ENCODE measurements at regions not wholly inside any gene's neighbourhood (a gene's known extent, or its start where the extent isn't known, plus 50 kb on each side); places are given as distances from the start of the nearest gene placed in this dataset.

DNA sequence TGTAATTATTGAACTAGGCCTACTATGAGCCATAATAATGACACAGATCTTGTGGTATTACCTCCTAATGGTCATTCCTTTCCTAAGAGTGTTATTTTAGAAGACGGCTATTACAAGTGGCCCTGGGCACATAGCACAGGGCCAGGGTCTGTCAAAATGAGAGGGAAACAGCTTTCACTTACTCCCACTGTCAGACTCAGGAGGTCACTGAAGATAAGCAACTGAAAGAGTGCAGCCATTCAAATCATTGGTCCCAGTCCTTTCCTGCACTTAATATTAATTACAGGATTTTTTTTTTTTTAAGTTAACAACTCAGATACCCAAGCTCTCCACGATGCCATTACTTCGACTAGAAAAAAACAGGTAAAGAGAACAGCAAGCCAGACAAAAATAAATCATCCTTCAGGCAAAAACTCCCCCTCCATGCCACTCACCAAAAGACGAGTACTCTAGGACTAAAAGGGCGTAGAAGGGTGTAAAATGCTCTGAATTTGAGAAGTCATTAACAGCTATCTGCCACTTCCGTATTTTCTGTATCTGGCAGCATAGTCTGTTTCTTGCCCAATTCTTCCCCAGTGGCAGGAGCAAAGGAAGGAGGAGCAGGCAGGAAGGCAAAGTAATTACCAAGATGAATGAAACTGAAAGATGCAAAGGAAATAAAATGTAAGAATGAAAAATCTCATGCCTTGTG lies 87.4 kb downstream of the ZNF608 start:
- H3K27ac Mint-ChIP-seq: no peak overlapping the region
- no peak for DNase-seq
- no peaks in the 10 kb centered on the region for H3K36me3 Mint-ChIP-seq
- H3K27me3 Mint-ChIP-seq (ENCODE audit: low read depth in 3 of 3): peaks cover 0 to 6% (median 2%) of the 10 kb centered on the region in 3 donors
- peak overlapping the region in 1 of 5 donors; percentile 7 for H3K4me3 Mint-ChIP-seq
- no peaks in the 10 kb centered on the region for H3K9me3 Mint-ChIP-seq
- peaks cover 0 to 3% of the 10 kb centered on the region in 2 donors for H3K4me1 Mint-ChIP-seq

DNA sequence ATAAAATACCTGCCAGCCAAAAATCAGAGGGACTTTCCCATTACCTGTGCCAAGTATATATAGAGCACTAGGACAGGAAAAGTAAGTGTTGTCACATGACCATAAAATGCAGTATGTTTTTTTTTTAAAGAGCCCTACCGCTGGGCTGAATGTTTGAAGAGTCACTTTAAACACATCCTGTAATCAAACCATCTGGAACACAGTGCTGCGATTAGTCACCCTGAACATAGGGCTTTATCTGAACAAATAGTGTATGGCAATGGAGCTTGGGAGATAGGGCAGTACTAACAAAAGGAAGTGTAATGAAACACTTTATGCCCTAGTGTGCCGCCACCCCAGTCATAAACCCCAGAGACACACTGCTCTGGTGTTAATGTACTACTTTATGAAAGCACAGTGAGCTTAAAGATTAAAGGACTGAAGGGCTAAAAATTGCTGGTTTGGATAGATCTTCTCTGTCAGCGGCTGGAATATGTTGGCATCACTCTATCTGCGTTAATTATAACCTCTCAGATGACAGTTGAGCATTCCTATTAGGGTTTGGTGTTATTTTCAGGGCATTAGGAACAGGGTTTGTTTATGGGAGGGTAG lies 90.4 kb downstream of the ZNF608 start:
- peaks cover 3 to 17% (median 9%) of the 10 kb centered on the region in 3 donors for H3K27me3 Mint-ChIP-seq (ENCODE audit: low read depth in 3 of 3)
- no peak overlapping the region for H3K4me3 Mint-ChIP-seq
- peaks cover 0 to 2% (median 0%) of the 10 kb centered on the region in 6 donors for H3K9me3 Mint-ChIP-seq
- no peaks in the 10 kb centered on the region for H3K36me3 Mint-ChIP-seq
- no peak overlapping the region for H3K27ac Mint-ChIP-seq
- no peak for DNase-seq
- H3K4me1 Mint-ChIP-seq: peaks cover 16% of the 10 kb centered on the region in 2 donors

DNA sequence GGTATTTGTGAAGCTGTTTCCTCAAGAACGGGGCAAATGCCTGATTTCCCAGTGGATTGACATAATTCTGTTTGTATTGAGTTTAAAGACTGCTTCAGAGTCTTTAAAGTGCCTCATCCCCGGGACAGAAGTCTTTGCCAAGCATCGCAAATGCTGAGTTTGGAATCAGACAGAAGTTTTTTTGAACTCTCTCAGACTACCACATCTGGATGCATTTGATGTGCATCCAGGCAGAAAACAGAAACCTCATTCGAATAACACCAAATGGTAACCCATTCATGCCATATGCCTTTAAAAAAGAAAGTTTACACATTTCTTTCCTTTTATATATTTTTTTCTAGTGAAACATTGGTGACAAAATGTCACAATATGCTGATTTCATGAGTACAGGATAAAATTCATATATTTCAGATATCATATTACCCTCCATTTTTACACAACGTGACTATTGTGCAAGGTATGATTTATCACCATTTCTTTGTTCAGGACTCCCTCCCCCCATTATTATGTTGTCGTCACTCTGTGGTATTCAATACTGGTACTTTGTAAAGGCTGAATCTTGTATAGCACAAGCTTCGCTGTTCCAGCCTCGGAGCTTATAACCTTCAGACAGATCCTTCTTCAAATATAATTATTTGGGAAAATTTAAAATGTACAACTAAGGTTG lies 91.1 kb downstream of the ZNF608 start:
- H3K4me1 Mint-ChIP-seq: peaks cover 19 to 22% of the 10 kb centered on the region in 2 donors
- no peak overlapping the region for H3K27ac Mint-ChIP-seq
- DNase-seq: no peak
- H3K4me3 Mint-ChIP-seq: no peak overlapping the region
- peaks cover 3 to 17% (median 11%) of the 10 kb centered on the region in 3 donors for H3K27me3 Mint-ChIP-seq (ENCODE audit: low read depth in 3 of 3)
- H3K36me3 Mint-ChIP-seq: no peaks in the 10 kb centered on the region
- H3K9me3 Mint-ChIP-seq: peaks cover 0 to 2% (median 0%) of the 10 kb centered on the region in 6 donors

GRCh38 chr5:124654418-124654817 lies 92.0 kb downstream of the ZNF608 start:
- H3K4me1 Mint-ChIP-seq: peaks cover 29 to 32% of the 10 kb centered on the region in 2 donors
- H3K36me3 Mint-ChIP-seq: no peaks in the 10 kb centered on the region
- H3K27ac Mint-ChIP-seq: no peak overlapping the region
- H3K4me3 Mint-ChIP-seq: no peak overlapping the region
- H3K9me3 Mint-ChIP-seq: peaks cover 0 to 2% (median 0%) of the 10 kb centered on the region in 6 donors
- no peak for DNase-seq
- peaks cover 9 to 23% (median 18%) of the 10 kb centered on the region in 3 donors for H3K27me3 Mint-ChIP-seq (ENCODE audit: low read depth in 3 of 3)

GRCh38 chr5:124653666-124654065 lies 92.8 kb downstream of the ZNF608 start:
- Mint-ChIP-seq H3K36me3 (no peaks in the 10 kb centered on the region), H3K27ac (no peak overlapping the region), H3K27me3 (ENCODE audit: low read depth in 3 of 3) (peaks cover 12 to 24% (median 23%) of the 10 kb centered on the region in 3 donors), H3K4me3 (no peak overlapping the region), H3K9me3 (peaks cover 0 to 2% (median 0%) of the 10 kb centered on the region in 6 donors), H3K4me1 (peaks cover 33 to 40% of the 10 kb centered on the region in 2 donors)
- DNase-seq: no peak

DNA sequence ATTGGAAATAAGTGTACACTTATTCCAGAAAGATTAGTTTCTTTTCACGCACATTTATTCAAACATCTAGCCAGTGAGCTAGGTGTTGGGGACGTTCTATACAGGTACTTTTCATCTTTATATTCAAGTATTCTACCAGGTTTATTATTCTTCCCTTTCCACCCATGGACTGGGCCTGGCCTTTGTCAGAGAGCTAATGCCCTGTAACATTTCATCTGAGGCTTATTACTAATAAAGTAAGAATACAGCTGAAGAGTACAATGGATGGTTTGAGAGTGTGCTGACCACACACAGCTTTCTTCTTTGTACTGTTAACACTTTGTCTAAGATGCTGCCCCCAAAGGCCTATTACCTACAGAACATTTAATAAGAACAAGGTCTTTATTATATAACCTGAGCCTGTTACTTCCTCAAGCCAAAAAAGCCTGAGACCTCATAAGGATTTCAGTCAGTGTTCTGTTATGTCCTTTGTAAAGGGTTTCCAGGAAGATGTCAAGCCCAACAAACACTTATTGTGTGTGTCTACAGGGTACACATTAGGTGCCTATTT lies 93.5 kb downstream of the ZNF608 start:
- no peak for DNase-seq
- no peaks in the 10 kb centered on the region for H3K36me3 Mint-ChIP-seq
- H3K9me3 Mint-ChIP-seq: peaks cover 0 to 2% (median 0%) of the 10 kb centered on the region in 6 donors
- H3K27me3 Mint-ChIP-seq (ENCODE audit: low read depth in 3 of 3): peaks cover 14 to 29% (median 25%) of the 10 kb centered on the region in 3 donors
- no peak overlapping the region for H3K27ac Mint-ChIP-seq
- peaks cover 35 to 46% of the 10 kb centered on the region in 2 donors for H3K4me1 Mint-ChIP-seq
- H3K4me3 Mint-ChIP-seq: no peak overlapping the region

GRCh38 chr5:124652514-124652819 lies 94.0 kb downstream of the ZNF608 start:
- peaks cover 0 to 2% (median 0%) of the 10 kb centered on the region in 6 donors for H3K9me3 Mint-ChIP-seq
- H3K4me3 Mint-ChIP-seq: peak overlapping the region in 3 of 5 donors; percentile 66 to 77 (median 71)
- H3K4me1 Mint-ChIP-seq: peaks cover 35 to 46% of the 10 kb centered on the region in 2 donors
- H3K27me3 Mint-ChIP-seq (ENCODE audit: low read depth in 3 of 3): peaks cover 18 to 30% (median 24%) of the 10 kb centered on the region in 3 donors
- no peak overlapping the region for H3K27ac Mint-ChIP-seq
- no peaks in the 10 kb centered on the region for H3K36me3 Mint-ChIP-seq
- no peak for DNase-seq

DNA sequence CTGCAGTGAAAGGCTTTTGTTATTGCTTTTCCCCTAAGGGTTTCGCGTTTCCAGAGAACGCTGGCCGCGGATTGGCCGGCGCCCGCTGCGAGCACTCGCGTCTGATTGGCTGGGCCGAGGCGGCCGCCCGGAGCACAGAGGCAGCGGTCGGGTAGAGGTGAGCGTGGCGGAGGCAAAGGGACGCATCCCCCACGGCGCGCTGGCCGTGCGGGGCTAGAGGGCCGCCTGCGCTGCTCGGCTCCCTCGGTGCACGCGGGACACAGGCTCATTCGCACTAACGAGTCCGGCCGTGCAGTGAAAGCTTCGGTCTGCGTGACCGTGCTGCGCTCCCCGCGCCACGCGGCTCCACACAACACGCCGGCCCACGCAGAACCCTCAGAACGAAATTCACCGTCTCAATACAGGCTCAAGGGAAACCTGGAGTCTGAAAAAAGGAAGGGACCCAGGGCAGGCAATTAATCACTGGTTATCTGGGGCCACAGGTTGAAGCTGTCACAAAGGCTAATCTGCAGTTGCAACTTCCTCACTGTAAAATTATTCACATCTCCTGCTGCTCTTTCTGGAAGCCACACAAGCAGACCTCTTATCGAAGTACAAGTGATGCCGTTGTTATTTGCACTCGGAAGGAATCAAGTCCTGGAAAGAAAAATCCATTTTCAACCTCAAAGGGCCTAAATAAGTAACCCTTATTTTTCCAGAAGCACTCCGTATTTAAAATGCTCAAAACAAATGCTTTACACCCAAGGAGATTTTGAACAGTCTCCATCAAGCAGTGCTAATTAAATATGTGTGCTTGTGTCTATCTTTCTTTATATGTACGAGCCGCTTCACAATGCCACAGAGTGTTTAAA lies 94.6 kb downstream of the ZNF608 start:
- H3K4me3 Mint-ChIP-seq: peak overlapping the region; percentile 42 to 77 (median 68)
- H3K36me3 Mint-ChIP-seq: no peaks in the 10 kb centered on the region
- H3K27me3 Mint-ChIP-seq (ENCODE audit: low read depth in 3 of 3): peaks cover 23 to 35% (median 28%) of the 10 kb centered on the region in 3 donors
- H3K9me3 Mint-ChIP-seq: peaks cover 0 to 2% (median 0%) of the 10 kb centered on the region in 6 donors
- H3K27ac Mint-ChIP-seq: no peak overlapping the region
- DNase-seq: peak; percentile 27 to 30 (median 28)
- peaks cover 35 to 46% of the 10 kb centered on the region in 2 donors for H3K4me1 Mint-ChIP-seq

DNA sequence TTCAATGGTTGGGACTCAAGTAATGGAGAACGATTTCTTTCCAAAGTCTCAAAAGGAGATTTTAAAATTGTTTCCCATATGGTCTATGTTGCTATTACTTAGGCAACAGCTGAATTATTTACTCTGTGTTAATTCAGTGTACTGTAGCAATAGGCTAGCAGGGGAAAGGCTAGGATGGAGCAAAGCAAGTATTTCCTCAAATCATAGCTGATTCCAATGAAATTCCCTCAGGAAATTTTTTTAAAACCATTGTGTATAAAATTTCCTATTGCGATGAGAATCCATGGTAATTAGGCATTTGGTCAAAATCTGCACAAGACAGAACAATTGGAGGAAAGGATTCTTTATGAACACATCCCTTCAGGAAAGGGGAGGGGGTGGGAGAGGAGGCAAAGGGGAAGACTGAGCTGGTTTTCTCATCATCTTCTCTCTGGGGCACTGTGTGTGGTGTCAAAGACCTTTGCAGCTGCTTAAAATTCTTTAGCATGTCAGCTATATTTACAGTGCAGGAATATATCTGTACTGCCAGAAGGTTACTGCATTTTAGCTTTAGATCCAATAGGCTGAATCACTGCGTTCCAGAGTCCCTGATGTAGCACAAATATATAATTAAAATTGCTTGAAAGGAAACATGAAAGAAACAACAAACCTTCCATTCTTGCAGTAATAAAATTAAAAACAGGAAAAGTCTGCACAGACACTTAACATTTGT lies 95.3 kb downstream of the ZNF608 start:
- Mint-ChIP-seq H3K36me3 (no peaks in the 10 kb centered on the region), H3K27me3 (ENCODE audit: low read depth in 3 of 3) (peaks cover 27 to 42% (median 32%) of the 10 kb centered on the region in 3 donors), H3K4me1 (peaks cover 35 to 46% of the 10 kb centered on the region in 2 donors), H3K4me3 (peak overlapping the region in 4 of 5 donors; percentile 42 to 77 (median 68)), H3K9me3 (peaks cover 0 to 2% (median 0%) of the 10 kb centered on the region in 6 donors), H3K27ac (no peak overlapping the region)
- no peak for DNase-seq

GRCh38 chr5:124650147-124650561 lies 96.3 kb downstream of the ZNF608 start:
- H3K36me3 Mint-ChIP-seq: no peaks in the 10 kb centered on the region
- H3K27ac Mint-ChIP-seq: peak overlapping the region in 5 of 6 donors; percentile 2 to 92 (median 82)
- H3K9me3 Mint-ChIP-seq: peaks cover 0 to 2% (median 0%) of the 10 kb centered on the region in 6 donors
- peaks cover 32 to 42% (median 33%) of the 10 kb centered on the region in 3 donors for H3K27me3 Mint-ChIP-seq (ENCODE audit: low read depth in 3 of 3)
- peak overlapping the region; percentile 42 to 91 (median 55) for H3K4me3 Mint-ChIP-seq
- no peak for DNase-seq
- peaks cover 35 to 46% of the 10 kb centered on the region in 2 donors for H3K4me1 Mint-ChIP-seq

- H3K36me3 Mint-ChIP-seq: no peaks in the 10 kb centered on the region
- DNase-seq: peak; percentile 89 to 92 (median 89)
- peaks cover 35 to 46% of the 10 kb centered on the region in 2 donors for H3K4me1 Mint-ChIP-seq
- peaks cover 32 to 42% (median 35%) of the 10 kb centered on the region in 3 donors for H3K27me3 Mint-ChIP-seq (ENCODE audit: low read depth in 3 of 3)
- H3K4me3 Mint-ChIP-seq: peak overlapping the region; percentile 42 to 91 (median 55)
- H3K27ac Mint-ChIP-seq: peak overlapping the region; percentile 3 to 92 (median 76)
- peaks cover 0 to 2% (median 0%) of the 10 kb centered on the region in 6 donors for H3K9me3 Mint-ChIP-seq
These were observed 96.8 kb downstream of the ZNF608 start for GRCh38 chr5:124649491-124650146.

DNA sequence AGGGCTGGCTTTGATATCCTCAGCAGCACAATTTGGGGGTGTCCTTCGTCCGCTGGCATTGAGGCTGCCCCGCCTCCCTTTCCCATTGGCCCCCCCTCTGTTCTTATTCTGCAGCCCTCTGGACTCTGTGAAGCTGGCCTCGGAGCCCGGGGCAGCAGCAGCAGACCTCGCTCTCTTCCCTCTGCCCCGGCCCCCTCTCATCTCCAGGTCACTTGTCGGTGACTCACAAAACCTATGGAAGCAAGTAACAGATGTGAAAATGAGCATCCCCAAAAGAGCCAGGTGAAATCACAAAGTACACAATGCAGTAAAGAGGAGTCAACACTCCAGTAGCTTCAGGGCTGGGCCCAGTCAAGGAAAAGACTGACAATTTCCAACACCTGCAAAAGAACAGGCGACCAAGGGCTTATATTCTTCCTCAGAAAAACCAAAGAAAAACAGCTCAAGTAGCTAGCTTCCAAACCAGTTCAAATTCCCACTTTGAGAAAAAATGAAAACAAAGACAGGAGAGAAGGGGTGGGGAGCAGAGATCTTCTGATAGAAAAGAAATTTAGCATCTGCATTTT lies 97.5 kb downstream of the ZNF608 start:
- no peaks in the 10 kb centered on the region for H3K36me3 Mint-ChIP-seq
- H3K4me3 Mint-ChIP-seq: peak overlapping the region; percentile 42 to 91 (median 55)
- peaks cover 32 to 42% (median 40%) of the 10 kb centered on the region in 3 donors for H3K27me3 Mint-ChIP-seq (ENCODE audit: low read depth in 3 of 3)
- no peak for DNase-seq
- H3K27ac Mint-ChIP-seq: peak overlapping the region in 4 of 6 donors; percentile 16 to 92 (median 64)
- peaks cover 0 to 2% (median 0%) of the 10 kb centered on the region in 6 donors for H3K9me3 Mint-ChIP-seq
- peaks cover 35 to 46% of the 10 kb centered on the region in 2 donors for H3K4me1 Mint-ChIP-seq

Data from immature natural killer cell (primary cell).